NB4 (cell line): ENCODE measurements at regions not wholly inside any gene's neighbourhood (a gene's known extent, or its start where the extent isn't known, plus 50 kb on each side); places are given as distances from the start of the nearest gene placed in this dataset.

Experiments
- DNase-seq: peaks from one replicate; pipeline ENCODE4 v3.0.0; 2010; ENCODE audit warnings: low read depth
- H3K4me3 ChIP-seq: one replicate; pipeline ENCODE4 v1.5.1; 2011; ENCODE audit warnings: mild to moderate bottlenecking, low read depth, low read length, moderate library complexity
- CTCF ChIP-seq: IDR thresholded peaks from one replicate; pipeline ENCODE4 v1.5.1; 2012; ENCODE audit warnings: low read depth, low read length
- MYC ChIP-seq: IDR thresholded peaks from 2 replicates; pipeline ENCODE4 v1.6.1; 2011; ENCODE audit warnings: low read depth, low read length
- POLR2A ChIP-seq: IDR thresholded peaks from 2 replicates; pipeline ENCODE4 v1.6.1; 2011; ENCODE audit warnings: mild to moderate bottlenecking; ENCODE audit not compliant: insufficient read length; ENCODE audit errors: extremely low read depth
- TF ChIP-seq, protein P1 (sequence below): IDR thresholded peaks from 2 replicates; pipeline ENCODE4 v1.6.1; 2011; ENCODE audit warnings: low read depth, low read length

DNA sequence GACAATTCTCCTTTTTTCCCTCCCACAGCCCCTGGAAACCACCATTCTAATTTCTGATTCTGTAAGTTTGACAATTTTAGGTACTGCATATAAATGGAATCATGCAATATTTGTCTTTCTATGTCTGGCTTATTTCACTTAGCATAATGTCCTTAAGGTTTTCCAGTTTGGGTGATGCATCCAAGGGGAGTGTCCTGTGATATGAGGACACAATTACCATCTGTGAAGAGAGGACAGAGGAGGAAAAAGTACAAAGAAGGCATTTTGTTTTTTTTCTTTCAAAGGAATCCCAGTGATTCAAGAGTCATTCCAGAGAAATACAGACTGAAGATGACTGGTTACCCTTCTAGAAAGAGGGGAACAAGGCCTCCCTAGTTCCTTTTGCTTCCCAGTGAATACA lies 514.7 kb upstream of the TGFBR2 start:
- TF ChIP-seq, protein P1, sequence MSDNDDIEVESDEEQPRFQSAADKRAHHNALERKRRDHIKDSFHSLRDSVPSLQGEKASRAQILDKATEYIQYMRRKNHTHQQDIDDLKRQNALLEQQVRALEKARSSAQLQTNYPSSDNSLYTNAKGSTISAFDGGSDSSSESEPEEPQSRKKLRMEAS: no peak
- TF ChIP-seq CTCF: no peak
- TF ChIP-seq MYC: no peak
- TF ChIP-seq POLR2A: no peak
- no peak overlapping the region for H3K4me3 ChIP-seq
- DNase-seq: no peak

DNA sequence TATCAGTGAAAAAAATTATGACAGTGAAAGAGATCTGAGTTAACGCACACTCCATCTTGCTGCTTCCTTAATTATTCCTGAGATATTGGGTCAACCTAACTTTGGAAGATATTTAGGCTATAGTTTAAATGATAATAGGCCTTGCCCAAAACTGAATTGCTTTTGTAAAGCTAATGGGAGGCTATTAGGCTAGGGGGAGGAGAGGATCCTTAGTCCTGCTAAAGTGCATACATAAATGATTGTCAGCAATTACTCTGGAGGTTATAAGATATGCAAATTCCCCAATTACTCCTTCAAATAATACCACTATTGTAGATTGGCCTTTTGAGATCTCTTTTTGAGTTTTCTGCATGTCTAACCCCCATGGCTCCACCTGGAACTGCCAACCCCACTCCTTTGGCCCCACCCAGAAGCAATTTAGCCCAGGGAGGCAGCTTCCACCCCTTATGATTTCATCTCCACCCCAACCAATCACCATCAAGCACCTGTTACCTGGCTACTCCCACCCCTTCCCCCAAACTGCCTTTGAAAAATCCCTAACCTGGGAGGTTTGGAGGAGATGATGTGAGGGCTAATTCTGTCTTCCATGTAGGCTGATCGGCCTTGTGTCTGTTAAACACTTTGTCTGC lies 509.3 kb upstream of the TGFBR2 start:
- H3K4me3 ChIP-seq: no peak overlapping the region
- DNase-seq: no peak
- TF ChIP-seq CTCF (no peak), MYC (no peak), POLR2A (no peak)
- TF ChIP-seq, protein P1: no peak

- TF ChIP-seq POLR2A: no peak
- no peak for TF ChIP-seq CTCF
- no peak for TF ChIP-seq MYC
- TF ChIP-seq, protein P1: no peak
- H3K4me3 ChIP-seq: no peak overlapping the region
- DNase-seq: no peak
Measured at GRCh38 chr3:30098243-30098642, 508.2 kb upstream of the TGFBR2 start.

GRCh38 chr3:30098653-30099455 lies 507.5 kb upstream of the TGFBR2 start:
- TF ChIP-seq, protein P1: no peak
- TF ChIP-seq MYC (no peak), POLR2A (no peak), CTCF (no peak)
- H3K4me3 ChIP-seq: no peak overlapping the region
- peak; percentile 30 for DNase-seq

GRCh38 chr3:30102356-30102755 lies 504.0 kb upstream of the TGFBR2 start:
- H3K4me3 ChIP-seq: no peak overlapping the region
- DNase-seq: no peak
- TF ChIP-seq, protein P1: no peak
- TF ChIP-seq POLR2A: no peak
- no peak for TF ChIP-seq MYC
- no peak for TF ChIP-seq CTCF
